Lung (tissue), 11 donors: ENCODE measurements at regions not wholly inside any gene's neighbourhood (a gene's known extent, or its start where the extent isn't known, plus 50 kb on each side); places are given as distances from the start of the nearest gene placed in this dataset.

Experiments used
- ATAC-seq: fragments of 200-7000 bp; cut with Tn5 transposase; one replicate; pipeline ENCODE4 v1.9.1; 2020; ENCODE audit warnings: moderate number of reproducible peaks; ENCODE audit not compliant: insufficient read depth, low FRiP score
- DNase-seq, 3 donors: peaks; one replicate each; pipeline ENCODE4 v3.0.0-alpha.2; 2013 to 2017
- H3K27ac ChIP-seq, 2 donors: one replicate each; pipeline ENCODE4 v1.5.1; 2013; ENCODE audit warnings: mild to moderate bottlenecking in 2 of 2, moderate library complexity in 2 of 2, control low read depth in 1 of 2, inconsistent platforms in 1 of 2, low read depth in 1 of 2, low read length in 1 of 2
- H3K27me3 ChIP-seq, 3 donors: one replicate each; pipeline ENCODE4 v1.5.1; 2013; ENCODE audit warnings: low read length in 2 of 3; ENCODE audit not compliant: control insufficient read depth in 3 of 3, insufficient read depth in 3 of 3
- H3K36me3 ChIP-seq, 4 donors: one replicate each; pipeline ENCODE4 v1.5.1; 2013; ENCODE audit warnings: low read length in 4 of 4, mild to moderate bottlenecking in 1 of 4, moderate library complexity in 1 of 4; ENCODE audit not compliant: control insufficient read depth in 4 of 4, insufficient read depth in 4 of 4
- H3K4me1 ChIP-seq, 5 donors: one replicate each; pipeline ENCODE4 v1.5.1; 2013; ENCODE audit warnings: low read length in 5 of 5, mild to moderate bottlenecking in 2 of 5, moderate library complexity in 1 of 5; ENCODE audit not compliant: control insufficient read depth in 5 of 5, insufficient read depth in 5 of 5
- H3K4me3 ChIP-seq: one replicate; pipeline ENCODE4 v1.5.1; 2013; ENCODE audit warnings: mild to moderate bottlenecking, control low read depth, moderate library complexity
- H3K9ac ChIP-seq, 2 donors: one replicate each; pipeline ENCODE4 v1.5.1; 2013; ENCODE audit warnings: low read length in 2 of 2, control low read depth in 1 of 2; ENCODE audit not compliant: insufficient read depth in 1 of 2
- H3K9me3 ChIP-seq, 4 donors: one replicate each; pipeline ENCODE4 v1.5.1; 2013; ENCODE audit warnings: low read length in 3 of 4, mild to moderate bottlenecking in 1 of 4, moderate library complexity in 1 of 4; ENCODE audit not compliant: control insufficient read depth in 4 of 4, insufficient read depth in 3 of 4
- whole genome bisulfite sequencing, 2 donors: extraction: QIAGEN DNeasy Blood & Tissue Kit; methylation state at CpG; one replicate each; pipeline ENCODE4 v1.1.7; 2013; 5-methylcytosine and 5-hydroxymethylcytosine counted together
- TF ChIP-seq, protein P1 (sequence below): IDR thresholded peaks from 2 replicates; pipeline ENCODE4 v1.5.1; 2012; ENCODE audit warnings: mild to moderate bottlenecking; ENCODE audit errors: control extremely low read depth, extremely low read depth
- donor health status: control.
- donor health status: control.
- donor health status: Bipolar disorder and iron deficiency.
- donor health status: healthy.
- donor health status: DM: yes; HTN: yes; CAD: no.

DNA sequence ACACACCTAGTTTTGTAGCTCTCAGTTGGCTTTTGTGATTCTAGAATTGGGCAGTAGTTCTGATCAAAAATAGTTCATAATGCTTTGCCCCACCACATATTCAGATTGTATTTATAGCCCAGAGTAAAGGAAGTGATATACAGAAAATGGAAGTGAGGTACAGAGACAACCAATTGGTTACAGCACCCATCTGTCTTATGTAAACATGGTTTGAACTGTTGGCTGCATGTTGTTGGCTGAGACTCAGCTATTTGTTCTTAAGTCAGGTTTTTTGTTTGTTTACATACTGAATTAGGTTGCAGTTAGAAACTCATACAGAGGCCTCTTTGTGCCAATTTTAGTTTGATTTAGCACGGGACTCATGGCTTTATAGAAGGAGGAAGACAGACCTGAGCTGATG lies 158.9 kb upstream of the GPR26 start:
- Histone ChIP-seq H3K9me3 (peaks cover 0 to 2% (median 0%) of the 10 kb centered on the region in 4 donors), H3K4me3 (no peak overlapping the region), H3K9ac (no peak overlapping the region), H3K36me3 (no peaks in the 10 kb centered on the region), H3K27ac (no peak overlapping the region), H3K4me1 (peaks cover 0 to 2% (median 0%) of the 10 kb centered on the region in 5 donors), H3K27me3 (peaks cover 0 to 40% (median 27%) of the 10 kb centered on the region in 3 donors)
- ATAC-seq (no peak), DNase-seq (peak in 2 of 3 donors; percentile 8 to 14)
- 33 to 44% methylated on average over 1 of the region's 1 CpG for WGBS, 2 donors
- TF ChIP-seq, protein P1, sequence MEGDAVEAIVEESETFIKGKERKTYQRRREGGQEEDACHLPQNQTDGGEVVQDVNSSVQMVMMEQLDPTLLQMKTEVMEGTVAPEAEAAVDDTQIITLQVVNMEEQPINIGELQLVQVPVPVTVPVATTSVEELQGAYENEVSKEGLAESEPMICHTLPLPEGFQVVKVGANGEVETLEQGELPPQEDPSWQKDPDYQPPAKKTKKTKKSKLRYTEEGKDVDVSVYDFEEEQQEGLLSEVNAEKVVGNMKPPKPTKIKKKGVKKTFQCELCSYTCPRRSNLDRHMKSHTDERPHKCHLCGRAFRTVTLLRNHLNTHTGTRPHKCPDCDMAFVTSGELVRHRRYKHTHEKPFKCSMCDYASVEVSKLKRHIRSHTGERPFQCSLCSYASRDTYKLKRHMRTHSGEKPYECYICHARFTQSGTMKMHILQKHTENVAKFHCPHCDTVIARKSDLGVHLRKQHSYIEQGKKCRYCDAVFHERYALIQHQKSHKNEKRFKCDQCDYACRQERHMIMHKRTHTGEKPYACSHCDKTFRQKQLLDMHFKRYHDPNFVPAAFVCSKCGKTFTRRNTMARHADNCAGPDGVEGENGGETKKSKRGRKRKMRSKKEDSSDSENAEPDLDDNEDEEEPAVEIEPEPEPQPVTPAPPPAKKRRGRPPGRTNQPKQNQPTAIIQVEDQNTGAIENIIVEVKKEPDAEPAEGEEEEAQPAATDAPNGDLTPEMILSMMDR = no peak

DNA sequence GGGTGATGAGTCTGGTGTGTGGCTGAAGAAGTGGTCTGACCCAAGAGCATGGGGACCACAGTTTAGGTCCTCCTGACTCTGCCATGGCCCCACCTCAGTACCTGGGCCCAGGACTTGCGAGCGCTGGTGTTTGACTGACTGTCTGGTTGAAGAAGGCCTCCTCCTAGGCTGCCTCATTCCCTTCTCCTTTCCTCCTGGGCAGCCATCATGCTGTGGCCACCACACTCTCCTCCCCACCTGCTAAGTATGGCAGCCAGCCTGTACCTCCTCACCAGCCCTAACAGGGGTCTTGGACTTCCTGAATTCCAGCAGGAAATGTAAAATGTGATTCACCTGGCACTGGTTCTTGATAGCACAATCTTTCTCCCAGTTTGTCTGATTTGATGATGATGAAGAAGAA lies 156.8 kb upstream of the GPR26 start:
- H3K4me3 ChIP-seq = no peak overlapping the region
- DNase-seq (no peak), ATAC-seq (no peak)
- H3K9ac ChIP-seq = no peak overlapping the region
- peaks cover 0 to 16% (median 0%) of the 10 kb centered on the region in 5 donors for H3K4me1 ChIP-seq
- H3K36me3 ChIP-seq = no peaks in the 10 kb centered on the region
- TF ChIP-seq, protein P1 = no peak
- H3K27me3 ChIP-seq = peaks cover 0 to 38% (median 25%) of the 10 kb centered on the region in 3 donors
- H3K27ac ChIP-seq = no peak overlapping the region
- WGBS, 2 donors = 96 to 97% methylated on average over 2 of the region's 2 CpGs
- H3K9me3 ChIP-seq = peaks cover 0 to 2% (median 0%) of the 10 kb centered on the region in 4 donors

DNA sequence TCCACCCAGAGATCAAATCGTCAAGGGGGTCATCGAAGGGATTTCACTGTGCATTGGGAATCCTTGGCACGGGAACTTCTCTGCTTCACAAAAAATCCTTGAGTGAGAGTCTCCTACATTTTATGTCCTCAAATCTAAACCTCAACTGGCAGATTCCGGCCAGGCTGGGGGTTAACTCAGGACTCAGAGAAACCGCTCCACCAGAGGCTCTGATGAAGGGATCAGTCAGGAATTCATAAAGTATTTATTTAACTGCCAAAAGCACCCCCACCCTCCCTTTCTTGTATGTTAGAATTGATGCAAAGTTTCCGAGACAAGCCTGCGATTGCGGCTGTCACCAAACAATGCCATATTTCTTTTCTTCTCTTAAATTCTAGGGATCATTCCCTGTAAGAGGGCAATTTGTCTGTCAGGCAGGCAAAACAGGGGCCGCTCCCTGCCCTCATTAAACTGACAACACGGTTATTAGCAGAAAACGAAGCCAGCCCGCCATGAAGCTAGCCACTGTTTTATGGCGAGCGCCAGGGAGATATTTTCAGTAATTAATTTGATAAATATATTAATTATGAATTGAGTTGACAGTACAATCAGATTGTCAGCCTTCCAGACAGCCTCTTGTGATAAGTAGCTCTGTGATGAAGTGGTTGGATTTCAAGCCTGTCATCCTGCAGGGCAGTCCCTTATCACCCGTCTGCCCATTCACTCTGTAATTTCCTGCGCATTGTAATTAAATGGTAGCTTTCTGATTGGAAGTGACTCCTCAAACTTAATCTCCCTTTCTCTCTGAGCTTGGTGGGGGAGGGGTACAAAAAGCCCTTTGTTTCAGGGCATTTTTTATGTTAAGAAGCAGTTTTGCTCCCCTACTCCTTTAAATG lies 153.0 kb upstream of the GPR26 start:
- no peak overlapping the region for H3K4me3 ChIP-seq
- ATAC-seq = no peak
- DNase-seq = peak; percentile 44 to 77 (median 68)
- H3K36me3 ChIP-seq = no peaks in the 10 kb centered on the region
- no peak overlapping the region for H3K9ac ChIP-seq
- peaks cover 0 to 2% (median 0%) of the 10 kb centered on the region in 4 donors for H3K9me3 ChIP-seq
- no peak overlapping the region for H3K27ac ChIP-seq
- peaks cover 0 to 16% (median 0%) of the 10 kb centered on the region in 5 donors for H3K4me1 ChIP-seq
- peaks cover 0 to 47% (median 30%) of the 10 kb centered on the region in 3 donors for H3K27me3 ChIP-seq
- TF ChIP-seq, protein P1 = no peak
- 39 to 64% methylated on average over 16 of the region's 16 CpGs for WGBS, 2 donors
